HCT116 (cell line): ENCODE measurements at regions not wholly inside any gene's neighbourhood (a gene's known extent, or its start where the extent isn't known, plus 50 kb on each side); places are given as distances from the start of the nearest gene placed in this dataset.

Experiments
- ATAC-seq: fragments of 200-7000 bp; cut with Tn5 transposase; 2 replicates; pipeline ENCODE4 v1.9.1; 2020; ENCODE audit warnings: mild to moderate bottlenecking, moderate library complexity
- BruUV-seq: library from RNA; stranded (reverse); fragments of 400-500 nt; replicated peaks from 2 replicates; lab custom pipeline; 2021; lab: Mats Ljungman, UMichigan
- CTCF ChIA-PET: fragments of 300-600 bp; sonication (Branson Sonifier 250); formaldehyde crosslinking; loops from one replicate; lab custom pipeline; 2021; ENCODE audit warnings: antibody characterized with exemption; lab: Charles Lee
- POLR2A ChIA-PET: fragments of 300-600, 350-600 bp; sonication (Branson Sonifier 250); formaldehyde crosslinking; loops from one replicate; lab custom pipeline; 2021; ENCODE audit warnings: antibody characterized with exemption; lab: Charles Lee
- RAD21 ChIA-PET, 2 experiments: fragments of 300-600 bp; sonication (Branson Sonifier 250); formaldehyde crosslinking; loops; one replicate each; lab custom pipeline; 2023; ENCODE audit warnings: low total read pairs in 2 of 2; ENCODE audit not compliant: uncharacterized antibody in 2 of 2, unreplicated experiment in 2 of 2, low non-redundant PET in 1 of 2; lab: Charles Lee
- DNase-seq: peaks from one replicate; pipeline ENCODE4 v3.0.0-alpha.2; 2010; ENCODE audit warnings: low read depth, low spot score
- H2AFZ ChIP-seq: fragments of 200-600 bp; shearing (Covaris generic), sonication (generic); 2 replicates; pipeline ENCODE4 v1.6.1; 2017; ENCODE audit warnings: low read depth, mixed run types, mixed read lengths, antibody characterized with exemption, low read length; ENCODE audit not compliant: poor library complexity, severe bottlenecking
- H3K27ac ChIP-seq: 2 replicates; pipeline ENCODE4 v1.5.1; 2012; ENCODE audit warnings: low read depth, low read length
- H3K27me3 ChIP-seq: fragments of 200-600 bp; sonication (generic); 2 replicates; pipeline ENCODE4 v1.6.1; 2016; ENCODE audit warnings: mixed run types, low read length, mixed read lengths; ENCODE audit not compliant: insufficient read depth
- H3K36me3 ChIP-seq, 2 experiments: fragments of 200-500 bp in 1 of 2; fragments of 200-600 bp in 1 of 2; sonication (Bioruptor generic) in 1 of 2; sonication (generic) in 1 of 2; 2 replicates each; pipeline versions ENCODE4 v1.5.1 to v1.6.1; 2014 to 2016; ENCODE audit warnings: low read length in 2 of 2, inconsistent platforms in 1 of 2, mixed read lengths in 1 of 2, mixed run types in 1 of 2; ENCODE audit not compliant: insufficient read depth in 2 of 2, control insufficient read depth in 1 of 2
- H3K4me1 ChIP-seq, 2 experiments: fragments of 200-600 bp in 1 of 2; sonication (generic) in 1 of 2; 2 replicates each; pipeline versions ENCODE4 v1.5.1 to v1.6.1; 2012 to 2017; ENCODE audit warnings: low read length in 2 of 2, inconsistent platforms in 1 of 2, mild to moderate bottlenecking in 1 of 2, mixed read lengths in 1 of 2, mixed run types in 1 of 2, moderate library complexity in 1 of 2; ENCODE audit not compliant: insufficient read depth in 2 of 2, control insufficient read depth in 1 of 2
- H3K4me2 ChIP-seq: fragments of 200-600 bp; sonication (generic); 2 replicates; pipeline ENCODE4 v1.6.1; 2017; ENCODE audit warnings: mixed run types, low read length, mixed read lengths
- H3K4me3 ChIP-seq, 2 experiments: fragments of 200-600 bp in 1 of 2; sonication (generic) in 1 of 2; replicated peaks in 1 of 2; 2 replicates each; pipeline ENCODE4 v1.5.1; 2011 to 2016; ENCODE audit warnings: low read length in 2 of 2, control low read depth in 1 of 2, low read depth in 1 of 2, mild to moderate bottlenecking in 1 of 2, mixed read lengths in 1 of 2, mixed run types in 1 of 2
- H3K79me2 ChIP-seq: fragments of 200-600 bp; sonication (generic); 2 replicates; pipeline ENCODE4 v1.6.1; 2017; ENCODE audit warnings: mild to moderate bottlenecking, mixed run types, low read length, moderate library complexity, mixed read lengths; ENCODE audit not compliant: insufficient read depth
- H3K9ac ChIP-seq: fragments of 200-600 bp; sonication (generic); 2 replicates; pipeline ENCODE4 v1.6.1; 2016; ENCODE audit warnings: low read length, mixed read lengths
- H3K9me2 ChIP-seq: fragments of 200-600 bp; sonication (generic), shearing (Covaris generic); 2 replicates; pipeline ENCODE4 v1.6.1; 2017; ENCODE audit warnings: mixed run types, mild to moderate bottlenecking, moderate library complexity; ENCODE audit not compliant: insufficient read depth
- H3K9me3 ChIP-seq, 2 experiments: fragments of 200-500 bp in 1 of 2; fragments of 200-600 bp in 1 of 2; sonication (Bioruptor generic) in 1 of 2; sonication (generic) in 1 of 2; 2 replicates each; pipeline ENCODE4 v1.6.1; 2014 to 2017; ENCODE audit warnings: low read length in 2 of 2, mixed read lengths in 2 of 2, inconsistent platforms in 1 of 2, low read depth in 1 of 2, mild to moderate bottlenecking in 1 of 2, mixed run types in 1 of 2, moderate library complexity in 1 of 2; ENCODE audit not compliant: control insufficient read depth in 1 of 2, insufficient read depth in 1 of 2
- H4K20me1 ChIP-seq: fragments of 200-600 bp; sonication (generic), shearing (Covaris generic); 2 replicates; pipeline ENCODE4 v1.6.1; 2017; ENCODE audit warnings: mixed run types, mild to moderate bottlenecking, moderate library complexity; ENCODE audit not compliant: insufficient read depth
- ATF3 ChIP-seq: IDR thresholded peaks from 2 replicates; pipeline ENCODE4 v1.6.1; 2012
- CBX3 ChIP-seq: IDR thresholded peaks from 2 replicates; pipeline ENCODE4 v1.6.1; 2012; ENCODE audit warnings: low read depth
- EZH2 ChIP-seq: fragments of 200-600 bp; sonication (generic); IDR thresholded peaks from 2 replicates; pipeline ENCODE4 v1.6.1; 2017; ENCODE audit warnings: antibody characterized with exemption, mixed run types
- EZH2phosphoT487 ChIP-seq: fragments of 200-600 bp; IDR thresholded peaks from 2 replicates; pipeline ENCODE4 v1.6.1; 2018; ENCODE audit warnings: antibody characterized with exemption, borderline replicate concordance
- JUND ChIP-seq: IDR thresholded peaks from 2 replicates; pipeline ENCODE4 v1.6.1; 2012
- MAX ChIP-seq: IDR thresholded peaks from 2 replicates; pipeline ENCODE4 v1.6.1; 2012
- POLR2AphosphoS5 ChIP-seq: IDR thresholded peaks from 2 replicates; pipeline ENCODE4 v1.6.1; 2011; ENCODE audit warnings: mild to moderate bottlenecking, low read depth, low read length, moderate library complexity
- RAD21 ChIP-seq: IDR thresholded peaks from 2 replicates; pipeline ENCODE4 v1.6.1; 2012; ENCODE audit warnings: low read depth, mild to moderate bottlenecking
- SP1 ChIP-seq: IDR thresholded peaks from 2 replicates; pipeline ENCODE4 v1.6.1; 2012; ENCODE audit warnings: low read depth
- TCF7L2 ChIP-seq: IDR thresholded peaks from 2 replicates; pipeline ENCODE4 v1.7.0; 2011; ENCODE audit warnings: borderline replicate concordance, inconsistent platforms; ENCODE audit not compliant: insufficient read depth, insufficient read length; ENCODE audit errors: extremely low read depth
- YY1 ChIP-seq: IDR thresholded peaks from 2 replicates; pipeline ENCODE4 v1.6.1; 2011; ENCODE audit warnings: low read length, low read depth, moderate library complexity, mild to moderate bottlenecking; ENCODE audit not compliant: insufficient replicate concordance; ENCODE audit errors: extremely low read depth
- ZFX ChIP-seq: fragments of 450-650 bp; IDR thresholded peaks from 2 replicates; pipeline ENCODE4 v1.6.1; 2017
- ZNF274 ChIP-seq: fragments of 200-500 bp; sonication (Bioruptor generic); IDR thresholded peaks from 2 replicates; pipeline ENCODE4 v1.6.1; 2014; ENCODE audit warnings: mild to moderate bottlenecking, low read depth, low read length, inconsistent platforms
- intact Hi-C: fragments of 100-400 bp; cut with micrococcal nuclease; formaldehyde crosslinking; loops from 2 replicates; pipeline ENCODE4 v1.10.0; 2022
- TF ChIP-seq, protein P1 (sequence below), 3 experiments: fragments of 200-600 bp in 1 of 3; sonication (generic) in 1 of 3; IDR thresholded peaks in 2 of 3; conservative IDR thresholded peaks in 1 of 3; 2 replicates each; pipeline ENCODE4 v1.5.1; 2012 to 2017; ENCODE audit warnings: low read depth in 2 of 3, low read length in 2 of 3, antibody characterized with exemption in 1 of 3, borderline replicate concordance in 1 of 3, control low read depth in 1 of 3, mild to moderate bottlenecking in 1 of 3, mixed read lengths in 1 of 3, mixed run types in 1 of 3, moderate library complexity in 1 of 3; ENCODE audit not compliant: insufficient read depth in 1 of 3
- TF ChIP-seq, protein P2 (sequence below): IDR thresholded peaks from 2 replicates; pipeline ENCODE4 v1.6.1; 2011; ENCODE audit warnings: mild to moderate bottlenecking, low read length, moderate library complexity; ENCODE audit not compliant: insufficient replicate concordance; ENCODE audit errors: extremely low read depth

DNA sequence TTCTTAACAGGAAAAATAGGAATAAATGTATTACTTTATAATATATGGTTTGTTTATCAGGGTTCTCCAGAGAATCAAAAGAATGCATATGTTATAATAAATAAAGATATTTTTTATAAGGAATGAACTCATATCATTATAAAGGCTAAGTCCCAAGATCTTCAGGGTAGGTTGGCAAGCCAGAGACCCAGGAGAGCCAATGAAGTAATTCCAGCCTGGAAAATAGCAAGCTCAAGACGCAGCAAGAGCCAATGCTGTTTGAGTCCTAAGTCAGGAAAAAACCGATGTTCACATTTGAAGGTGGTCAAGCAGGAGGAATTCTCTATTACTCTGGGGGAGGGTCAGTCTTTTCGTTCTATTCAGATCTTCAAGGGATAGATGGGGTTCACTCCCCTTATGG lies 490.0 kb downstream of the PCDH20 start:
- Histone ChIP-seq H3K36me3 (no peaks in the 10 kb centered on the region), H3K27me3 (no peaks in the 10 kb centered on the region), H3K9me2 (no peaks in the 10 kb centered on the region), H3K27ac (no peak overlapping the region), H4K20me1 (no peaks in the 10 kb centered on the region), H2AFZ (no peak overlapping the region), H3K9me3 (no peaks in the 10 kb centered on the region), H3K79me2 (no peaks in the 10 kb centered on the region), H3K4me3 (no peak overlapping the region), H3K4me2 (no peak overlapping the region), H3K9ac (no peak overlapping the region), H3K4me1 (no peaks in the 10 kb centered on the region)
- TF ChIP-seq ZFX (no peak), EZH2phosphoT487 (no peak), EZH2 (no peak), YY1 (no peak), SP1 (no peak)
- TF ChIP-seq, protein P1, sequence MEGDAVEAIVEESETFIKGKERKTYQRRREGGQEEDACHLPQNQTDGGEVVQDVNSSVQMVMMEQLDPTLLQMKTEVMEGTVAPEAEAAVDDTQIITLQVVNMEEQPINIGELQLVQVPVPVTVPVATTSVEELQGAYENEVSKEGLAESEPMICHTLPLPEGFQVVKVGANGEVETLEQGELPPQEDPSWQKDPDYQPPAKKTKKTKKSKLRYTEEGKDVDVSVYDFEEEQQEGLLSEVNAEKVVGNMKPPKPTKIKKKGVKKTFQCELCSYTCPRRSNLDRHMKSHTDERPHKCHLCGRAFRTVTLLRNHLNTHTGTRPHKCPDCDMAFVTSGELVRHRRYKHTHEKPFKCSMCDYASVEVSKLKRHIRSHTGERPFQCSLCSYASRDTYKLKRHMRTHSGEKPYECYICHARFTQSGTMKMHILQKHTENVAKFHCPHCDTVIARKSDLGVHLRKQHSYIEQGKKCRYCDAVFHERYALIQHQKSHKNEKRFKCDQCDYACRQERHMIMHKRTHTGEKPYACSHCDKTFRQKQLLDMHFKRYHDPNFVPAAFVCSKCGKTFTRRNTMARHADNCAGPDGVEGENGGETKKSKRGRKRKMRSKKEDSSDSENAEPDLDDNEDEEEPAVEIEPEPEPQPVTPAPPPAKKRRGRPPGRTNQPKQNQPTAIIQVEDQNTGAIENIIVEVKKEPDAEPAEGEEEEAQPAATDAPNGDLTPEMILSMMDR (IDR thresholded peaks at IDR 0.05 in 2 of 3, conservative IDR thresholded peaks at IDR 0.05 in 1 of 3; ENCODE audit: borderline replicate concordance in 1 of 3, insufficient read depth in 1 of 3, low read depth in 2 of 3, low read length in 2 of 3) = no peak
- ATAC-seq (no peak), DNase-seq (no peak)
- ChIA-PET POLR2A (no interaction called here), CTCF (no interaction called here), RAD21 (no interaction called here)
- intact Hi-C loops = no loop called here
- no TSS peak for BruUV-seq

- Histone ChIP-seq H3K36me3 (no peaks in the 10 kb centered on the region), H3K9me2 (no peaks in the 10 kb centered on the region), H3K9me3 (no peaks in the 10 kb centered on the region), H3K79me2 (no peaks in the 10 kb centered on the region), H3K27me3 (no peaks in the 10 kb centered on the region), H3K4me3 (no peak overlapping the region), H4K20me1 (no peaks in the 10 kb centered on the region), H3K27ac (no peak overlapping the region), H3K4me2 (no peak overlapping the region), H3K9ac (no peak overlapping the region), H3K4me1 (no peaks in the 10 kb centered on the region), H2AFZ (no peak overlapping the region)
- POLR2A ChIA-PET = no interaction called here
- RAD21 ChIA-PET = no interaction called here
- DNase-seq = no peak
- intact Hi-C loops = no loop called here
- BruUV-seq = no TSS peak
- CTCF ChIA-PET = no interaction called here
- ATAC-seq = no peak
- TF ChIP-seq ATF3 = no peak
- no peak for TF ChIP-seq RAD21
- TF ChIP-seq, protein P2, sequence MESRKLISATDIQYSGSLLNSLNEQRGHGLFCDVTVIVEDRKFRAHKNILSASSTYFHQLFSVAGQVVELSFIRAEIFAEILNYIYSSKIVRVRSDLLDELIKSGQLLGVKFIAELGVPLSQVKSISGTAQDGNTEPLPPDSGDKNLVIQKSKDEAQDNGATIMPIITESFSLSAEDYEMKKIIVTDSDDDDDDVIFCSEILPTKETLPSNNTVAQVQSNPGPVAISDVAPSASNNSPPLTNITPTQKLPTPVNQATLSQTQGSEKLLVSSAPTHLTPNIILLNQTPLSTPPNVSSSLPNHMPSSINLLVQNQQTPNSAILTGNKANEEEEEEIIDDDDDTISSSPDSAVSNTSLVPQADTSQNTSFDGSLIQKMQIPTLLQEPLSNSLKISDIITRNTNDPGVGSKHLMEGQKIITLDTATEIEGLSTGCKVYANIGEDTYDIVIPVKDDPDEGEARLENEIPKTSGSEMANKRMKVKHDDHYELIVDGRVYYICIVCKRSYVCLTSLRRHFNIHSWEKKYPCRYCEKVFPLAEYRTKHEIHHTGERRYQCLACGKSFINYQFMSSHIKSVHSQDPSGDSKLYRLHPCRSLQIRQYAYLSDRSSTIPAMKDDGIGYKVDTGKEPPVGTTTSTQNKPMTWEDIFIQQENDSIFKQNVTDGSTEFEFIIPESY = no peak
- no peak for TF ChIP-seq EZH2
- no peak for TF ChIP-seq YY1
- TF ChIP-seq CBX3 = no peak
- no peak for TF ChIP-seq ZNF274
- TF ChIP-seq JUND = no peak
- TF ChIP-seq MAX = no peak
- TF ChIP-seq TCF7L2 = no peak
- TF ChIP-seq POLR2AphosphoS5 = no peak
Measured at GRCh38 chr13:60924856-60925255, 490.8 kb downstream of the PCDH20 start.
